ENCODE measurements at regions not wholly inside any gene's neighbourhood (a gene's known extent, or its start where the extent isn't known, plus 50 kb on each side); places are given as distances from the start of the nearest gene placed in this dataset.

DNA sequence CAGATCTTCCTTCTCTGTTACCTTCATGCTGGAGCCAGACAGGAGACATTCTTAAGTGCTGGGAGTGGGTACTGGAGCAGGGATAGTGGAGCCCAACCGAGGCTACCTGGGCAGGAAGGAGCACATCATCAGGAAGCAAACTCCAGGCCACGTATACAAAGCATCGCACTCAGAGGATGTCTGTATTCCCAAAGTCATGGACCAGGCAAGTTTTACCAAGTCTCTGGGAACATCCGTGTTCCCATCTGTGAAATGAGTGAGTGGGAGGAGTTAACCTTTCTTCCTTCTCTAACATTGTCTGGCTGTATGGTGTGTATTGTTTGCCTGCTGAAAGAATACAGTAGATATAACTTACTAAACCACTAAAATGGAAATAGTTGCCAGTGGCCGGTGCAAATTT lies 175.0 kb upstream of the TMEM45B start:
- no peak overlapping the region for H3K27ac ChIP-seq (ENCODE audit: control insufficient read depth, insufficient read depth)
- ATAC-seq = no peak
- H3K4me3 ChIP-seq = no peak overlapping the region
- H4K20me1 ChIP-seq (ENCODE audit: control insufficient read depth, insufficient read depth) = no peaks in the 10 kb centered on the region
- no peaks in the 10 kb centered on the region for H3K79me2 ChIP-seq (ENCODE audit: control insufficient read depth, insufficient read depth, low read length)
- no TSS peak for BruUV-seq (replicated peaks)
- ChIA-PET CTCF (no interaction called here), RAD21 (ENCODE audit: unreplicated experiment) (no interaction called here), POLR2A (no interaction called here), SMC1A (ENCODE audit: uncharacterized antibody, unreplicated experiment) (no interaction called here)
- H3K4me2 ChIP-seq (ENCODE audit: control insufficient read depth, insufficient read depth) = no peak overlapping the region
- in situ Hi-C loops (cut with MboI) = no loop called here
- peaks cover 0 to 1% of the 10 kb centered on the region in 2 experiments; a peak in 1 of 4 replicates for H3K27me3 ChIP-seq (replicated peaks in 1 of 2; ENCODE audit: control insufficient read depth in 2 of 2, insufficient read depth in 2 of 2, low read length in 1 of 2)
- no peaks in the 10 kb centered on the region for H3K4me1 ChIP-seq (ENCODE audit: control insufficient read depth, insufficient read depth, low read length)
- no peak overlapping the region for H3K9ac ChIP-seq (ENCODE audit: control insufficient read depth, insufficient read depth, low read length)
- H2AFZ ChIP-seq (ENCODE audit: control insufficient read depth, low read depth, low read length) = no peak overlapping the region
- WGBS (ENCODE audit: insufficient coverage, insufficient replicate concordance, low lambda C conversion rate, missing lambda C conversion rate) = 37% methylated on average over 5 of the region's 5 CpGs
- intact Hi-C loops (cut with micrococcal nuclease; ENCODE audit: unreplicated experiment) = no loop called here
- FAIRE-seq = no peak
- H3K36me3 ChIP-seq (ENCODE audit: control insufficient read depth in 2 of 2, insufficient read depth in 2 of 2, low read length in 1 of 2) = no peaks in the 10 kb centered on the region
- H3K9me3 ChIP-seq (replicated peaks; ENCODE audit: control insufficient read depth, insufficient read depth, low read length) = no peaks in the 10 kb centered on the region
- DNase-seq (ENCODE audit: low read depth, low spot score) = no peak
- TF ChIP-seq NR2C1 (IDR thresholded peaks at IDR 0.05) (no peak), SKIL (IDR thresholded peaks at IDR 0.05; ENCODE audit: low read depth, poor library complexity, severe bottlenecking) (no peak), MAX (IDR thresholded peaks at IDR 0.05; ENCODE audit: low read depth, low read length) (no peak), E2F4 (IDR thresholded peaks at IDR 0.05; ENCODE audit: low read depth, low read length) (no peak), HDAC6 (IDR thresholded peaks at IDR 0.05; ENCODE audit: unreplicated experiment) (no peak)
- TF ChIP-seq, protein P1, sequence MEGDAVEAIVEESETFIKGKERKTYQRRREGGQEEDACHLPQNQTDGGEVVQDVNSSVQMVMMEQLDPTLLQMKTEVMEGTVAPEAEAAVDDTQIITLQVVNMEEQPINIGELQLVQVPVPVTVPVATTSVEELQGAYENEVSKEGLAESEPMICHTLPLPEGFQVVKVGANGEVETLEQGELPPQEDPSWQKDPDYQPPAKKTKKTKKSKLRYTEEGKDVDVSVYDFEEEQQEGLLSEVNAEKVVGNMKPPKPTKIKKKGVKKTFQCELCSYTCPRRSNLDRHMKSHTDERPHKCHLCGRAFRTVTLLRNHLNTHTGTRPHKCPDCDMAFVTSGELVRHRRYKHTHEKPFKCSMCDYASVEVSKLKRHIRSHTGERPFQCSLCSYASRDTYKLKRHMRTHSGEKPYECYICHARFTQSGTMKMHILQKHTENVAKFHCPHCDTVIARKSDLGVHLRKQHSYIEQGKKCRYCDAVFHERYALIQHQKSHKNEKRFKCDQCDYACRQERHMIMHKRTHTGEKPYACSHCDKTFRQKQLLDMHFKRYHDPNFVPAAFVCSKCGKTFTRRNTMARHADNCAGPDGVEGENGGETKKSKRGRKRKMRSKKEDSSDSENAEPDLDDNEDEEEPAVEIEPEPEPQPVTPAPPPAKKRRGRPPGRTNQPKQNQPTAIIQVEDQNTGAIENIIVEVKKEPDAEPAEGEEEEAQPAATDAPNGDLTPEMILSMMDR (IDR thresholded peaks at IDR 0.05 in 2 of 3, conservative IDR thresholded peaks at IDR 0.05 in 1 of 3; ENCODE audit: control insufficient read depth in 2 of 3, extremely low read depth in 1 of 3, insufficient read depth in 1 of 3, low read depth in 3 of 3, low read length in 3 of 3) = no peak
- TF ChIP-seq, protein P2, sequence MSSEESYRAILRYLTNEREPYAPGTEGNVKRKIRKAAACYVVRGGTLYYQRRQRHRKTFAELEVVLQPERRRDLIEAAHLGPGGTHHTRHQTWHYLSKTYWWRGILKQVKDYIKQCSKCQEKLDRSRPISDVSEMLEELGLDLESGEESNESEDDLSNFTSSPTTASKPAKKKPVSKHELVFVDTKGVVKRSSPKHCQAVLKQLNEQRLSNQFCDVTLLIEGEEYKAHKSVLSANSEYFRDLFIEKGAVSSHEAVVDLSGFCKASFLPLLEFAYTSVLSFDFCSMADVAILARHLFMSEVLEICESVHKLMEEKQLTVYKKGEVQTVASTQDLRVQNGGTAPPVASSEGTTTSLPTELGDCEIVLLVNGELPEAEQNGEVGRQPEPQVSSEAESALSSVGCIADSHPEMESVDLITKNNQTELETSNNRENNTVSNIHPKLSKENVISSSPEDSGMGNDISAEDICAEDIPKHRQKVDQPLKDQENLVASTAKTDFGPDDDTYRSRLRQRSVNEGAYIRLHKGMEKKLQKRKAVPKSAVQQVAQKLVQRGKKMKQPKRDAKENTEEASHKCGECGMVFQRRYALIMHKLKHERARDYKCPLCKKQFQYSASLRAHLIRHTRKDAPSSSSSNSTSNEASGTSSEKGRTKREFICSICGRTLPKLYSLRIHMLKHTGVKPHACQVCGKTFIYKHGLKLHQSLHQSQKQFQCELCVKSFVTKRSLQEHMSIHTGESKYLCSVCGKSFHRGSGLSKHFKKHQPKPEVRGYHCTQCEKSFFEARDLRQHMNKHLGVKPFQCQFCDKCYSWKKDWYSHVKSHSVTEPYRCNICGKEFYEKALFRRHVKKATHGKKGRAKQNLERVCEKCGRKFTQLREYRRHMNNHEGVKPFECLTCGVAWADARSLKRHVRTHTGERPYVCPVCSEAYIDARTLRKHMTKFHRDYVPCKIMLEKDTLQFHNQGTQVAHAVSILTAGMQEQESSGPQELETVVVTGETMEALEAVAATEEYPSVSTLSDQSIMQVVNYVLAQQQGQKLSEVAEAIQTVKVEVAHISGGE (CRISPR knock-in tag; IDR thresholded peaks at IDR 0.05) = no peak
